Spleen (tissue), 7 donors: ENCODE measurements at regions not wholly inside any gene's neighbourhood (a gene's known extent, or its start where the extent isn't known, plus 50 kb on each side); places are given as distances from the start of the nearest gene placed in this dataset.

Experiments used
- CTCF ChIP-seq, 11 experiments: fragments of 200-600 bp in 7 of 11; fragments of 450-650 bp in 4 of 11; sonication (generic) in 4 of 11; IDR thresholded peaks in 8 of 11; conservative IDR thresholded peaks in 3 of 11; 1 replicate in 7 of 11; 2 replicates in 4 of 11; pipeline versions ENCODE4 v1.4.0 to v1.8.0; 2016 to 2021; ENCODE audit warnings: antibody characterized with exemption in 11 of 11, inconsistent platforms in 4 of 11, mild to moderate bottlenecking in 1 of 11
- POLR2AphosphoS5 ChIP-seq, 3 donors: sonication (generic); formaldehyde crosslinking; IDR thresholded peaks; one replicate each; pipeline ENCODE4 v1.5.1; 2017; ENCODE audit warnings: antibody characterized with exemption in 3 of 3
- donor health status: DM: no; HTN: no; CAD: no; lungs with moderate emphysema.
- donor health status: DM: no; HTN: no; CAD: no.
- donor health status: DM: no; HTN: no; CAD: no.

- TF ChIP-seq CTCF (IDR thresholded peaks at IDR 0.05 in 8 of 11, conservative IDR thresholded peaks at IDR 0.05 in 3 of 11) (no peak), POLR2AphosphoS5 (IDR thresholded peaks at IDR 0.05) (no peak)
Measured at GRCh38 chr4:53951414-53951813, 113.0 kb downstream of the CHIC2 start.
